ENCODE measurements at regions not wholly inside any gene's neighbourhood (a gene's known extent, or its start where the extent isn't known, plus 50 kb on each side); places are given as distances from the start of the nearest gene placed in this dataset.
A peak's percentile ranks its signal among the peaks of the same experiment; 100 is the strongest.

DNA sequence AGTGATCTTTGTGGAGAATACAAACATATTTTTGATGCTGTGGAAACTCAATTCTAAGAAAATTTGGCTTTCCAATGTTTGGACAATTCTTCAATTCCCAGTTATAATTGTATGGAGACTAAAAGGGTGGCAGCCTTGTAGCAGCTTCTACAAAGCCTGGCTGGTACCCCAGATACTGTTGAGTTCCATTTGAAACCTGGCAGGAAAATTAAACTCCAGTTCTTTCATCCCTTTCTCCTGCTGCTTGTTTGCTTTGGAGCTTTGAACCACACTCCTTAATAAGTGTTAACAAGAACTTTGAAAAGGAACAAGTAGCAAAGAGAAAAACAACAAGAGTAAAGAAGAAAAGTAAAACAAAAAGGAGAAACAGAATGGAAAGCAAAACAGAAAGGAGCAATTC is 172.6 kb upstream of the ADAMTS5 start:
- H3K9me3 ChIP-seq (ENCODE audit: insufficient read depth, low read length, severe bottlenecking), result no peaks in the 10 kb centered on the region

DNA sequence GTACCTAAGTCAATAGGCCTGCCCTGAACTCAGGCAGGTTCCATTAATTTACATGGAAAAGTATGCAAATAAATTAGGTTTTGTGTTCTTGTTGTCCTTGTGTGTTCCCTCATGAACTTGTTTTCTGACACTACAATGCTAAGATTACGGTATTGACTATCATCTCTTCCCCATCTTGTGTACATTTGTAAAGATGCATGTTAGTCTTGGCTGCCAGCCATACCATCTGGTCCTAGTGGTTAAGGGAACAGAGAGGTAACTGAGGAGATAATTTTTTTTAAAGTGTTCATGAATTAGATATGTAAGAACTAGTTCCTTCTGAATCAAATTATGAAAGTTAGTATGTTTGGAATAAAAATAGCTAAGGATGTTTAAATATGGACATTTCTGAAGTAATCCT is 167.6 kb upstream of the ADAMTS5 start:
- Histone ChIP-seq H3K9me3 (ENCODE audit: insufficient read depth, low read length, severe bottlenecking) (no peaks in the 10 kb centered on the region), H3K79me2 (ENCODE audit: insufficient read depth, low read length) (no peaks in the 10 kb centered on the region), H3K4me2 (ENCODE audit: insufficient read depth, low read length) (no peak overlapping the region), H3K4me1 (ENCODE audit: insufficient read depth, low read length) (no peaks in the 10 kb centered on the region), H3K9ac (ENCODE audit: low read depth, low read length) (no peak overlapping the region), H3K27ac (ENCODE audit: low read length) (no peak overlapping the region), H3K4me3 (ENCODE audit: low read depth in 1 of 2, low read length in 2 of 2) (no peak overlapping the region), H3K36me3 (ENCODE audit: insufficient read depth, low read length) (no peaks in the 10 kb centered on the region), H3K27me3 (ENCODE audit: insufficient read depth, low read length, poor library complexity) (no peaks in the 10 kb centered on the region), H4K20me1 (ENCODE audit: insufficient read depth, low read length) (no peaks in the 10 kb centered on the region), H2AFZ (ENCODE audit: low read depth, low read length) (no peak overlapping the region)
- no peak for ATAC-seq (ENCODE audit: insufficient read depth, low read depth)
- TF ChIP-seq, protein P1, sequence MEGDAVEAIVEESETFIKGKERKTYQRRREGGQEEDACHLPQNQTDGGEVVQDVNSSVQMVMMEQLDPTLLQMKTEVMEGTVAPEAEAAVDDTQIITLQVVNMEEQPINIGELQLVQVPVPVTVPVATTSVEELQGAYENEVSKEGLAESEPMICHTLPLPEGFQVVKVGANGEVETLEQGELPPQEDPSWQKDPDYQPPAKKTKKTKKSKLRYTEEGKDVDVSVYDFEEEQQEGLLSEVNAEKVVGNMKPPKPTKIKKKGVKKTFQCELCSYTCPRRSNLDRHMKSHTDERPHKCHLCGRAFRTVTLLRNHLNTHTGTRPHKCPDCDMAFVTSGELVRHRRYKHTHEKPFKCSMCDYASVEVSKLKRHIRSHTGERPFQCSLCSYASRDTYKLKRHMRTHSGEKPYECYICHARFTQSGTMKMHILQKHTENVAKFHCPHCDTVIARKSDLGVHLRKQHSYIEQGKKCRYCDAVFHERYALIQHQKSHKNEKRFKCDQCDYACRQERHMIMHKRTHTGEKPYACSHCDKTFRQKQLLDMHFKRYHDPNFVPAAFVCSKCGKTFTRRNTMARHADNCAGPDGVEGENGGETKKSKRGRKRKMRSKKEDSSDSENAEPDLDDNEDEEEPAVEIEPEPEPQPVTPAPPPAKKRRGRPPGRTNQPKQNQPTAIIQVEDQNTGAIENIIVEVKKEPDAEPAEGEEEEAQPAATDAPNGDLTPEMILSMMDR (IDR thresholded peaks at IDR 0.05; ENCODE audit: borderline replicate concordance, extremely low read depth, low read length, poor library complexity, severe bottlenecking), result no peak
- no peak for TF ChIP-seq EZH2 (IDR thresholded peaks at IDR 0.05; ENCODE audit: borderline replicate concordance, low read depth, low read length, severe bottlenecking)
- peak; percentile 6 for DNase-seq

More for the DNA sequence above, 172.6 kb upstream of the ADAMTS5 start:
- H3K27ac ChIP-seq (ENCODE audit: low read length), result no peak overlapping the region
- H3K9ac ChIP-seq (ENCODE audit: low read depth, low read length), result no peak overlapping the region
- DNase-seq (no peak), ATAC-seq (ENCODE audit: insufficient read depth, low read depth) (no peak)
- no peak overlapping the region for H3K4me2 ChIP-seq (ENCODE audit: insufficient read depth, low read length)
- H3K27me3 ChIP-seq (ENCODE audit: insufficient read depth, low read length, poor library complexity), result no peaks in the 10 kb centered on the region
- H4K20me1 ChIP-seq (ENCODE audit: insufficient read depth, low read length), result no peaks in the 10 kb centered on the region
- H2AFZ ChIP-seq (ENCODE audit: low read depth, low read length), result no peak overlapping the region
- H3K4me3 ChIP-seq (ENCODE audit: low read depth in 1 of 2, low read length in 2 of 2), result no peak overlapping the region
- TF ChIP-seq EZH2 (IDR thresholded peaks at IDR 0.05; ENCODE audit: borderline replicate concordance, low read depth, low read length, severe bottlenecking), result no peak
- TF ChIP-seq, protein P1 (IDR thresholded peaks at IDR 0.05; ENCODE audit: borderline replicate concordance, extremely low read depth, low read length, poor library complexity, severe bottlenecking), result no peak
- H3K36me3 ChIP-seq (ENCODE audit: insufficient read depth, low read length), result no peaks in the 10 kb centered on the region
- no peaks in the 10 kb centered on the region for H3K79me2 ChIP-seq (ENCODE audit: insufficient read depth, low read length)
- no peaks in the 10 kb centered on the region for H3K4me1 ChIP-seq (ENCODE audit: insufficient read depth, low read length)

DNA sequence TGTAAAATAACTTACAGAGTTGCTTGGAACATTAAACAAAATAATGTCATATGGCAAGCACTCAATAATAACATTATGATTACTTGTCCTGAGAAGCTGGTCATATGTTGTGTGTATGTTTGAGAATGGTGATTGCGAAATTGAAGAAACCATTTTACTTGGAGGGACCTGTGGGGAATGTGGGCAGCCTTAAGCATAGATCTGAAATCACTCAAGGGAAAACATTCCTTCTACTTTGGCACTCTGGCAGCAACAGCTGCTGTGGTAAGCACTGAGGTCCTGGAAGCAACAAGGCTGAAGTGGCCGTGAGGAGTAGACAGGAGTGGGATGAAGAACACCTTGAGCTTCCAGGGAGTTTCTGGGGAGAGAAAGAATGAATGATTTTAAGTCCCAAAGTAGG is 165.4 kb upstream of the ADAMTS5 start:
- no peaks in the 10 kb centered on the region for H3K79me2 ChIP-seq (ENCODE audit: insufficient read depth, low read length)

More for the DNA sequence above, 165.4 kb upstream of the ADAMTS5 start:
- Histone ChIP-seq H3K36me3 (ENCODE audit: insufficient read depth, low read length) (no peaks in the 10 kb centered on the region), H3K9me3 (ENCODE audit: insufficient read depth, low read length, severe bottlenecking) (no peaks in the 10 kb centered on the region), H3K4me1 (ENCODE audit: insufficient read depth, low read length) (no peaks in the 10 kb centered on the region), H3K27me3 (ENCODE audit: insufficient read depth, low read length, poor library complexity) (no peaks in the 10 kb centered on the region), H3K4me2 (ENCODE audit: insufficient read depth, low read length) (no peak overlapping the region), H3K4me3 (ENCODE audit: low read depth in 1 of 2, low read length in 2 of 2) (no peak overlapping the region), H3K9ac (ENCODE audit: low read depth, low read length) (no peak overlapping the region), H3K27ac (ENCODE audit: low read length) (no peak overlapping the region), H4K20me1 (ENCODE audit: insufficient read depth, low read length) (no peaks in the 10 kb centered on the region), H2AFZ (ENCODE audit: low read depth, low read length) (no peak overlapping the region)
- no peak for TF ChIP-seq EZH2 (IDR thresholded peaks at IDR 0.05; ENCODE audit: borderline replicate concordance, low read depth, low read length, severe bottlenecking)
- TF ChIP-seq, protein P1 (IDR thresholded peaks at IDR 0.05; ENCODE audit: borderline replicate concordance, extremely low read depth, low read length, poor library complexity, severe bottlenecking), result no peak
- ATAC-seq (ENCODE audit: insufficient read depth, low read depth), result no peak
- DNase-seq, result no peak
